ENCODE measurements at regions not wholly inside any gene's neighbourhood (a gene's known extent, or its start where the extent isn't known, plus 50 kb on each side); places are given as distances from the start of the nearest gene placed in this dataset.

- Histone ChIP-seq H2AFZ (ENCODE audit: low read length) (no peak overlapping the region), H4K20me1 (ENCODE audit: low read length) (no peaks in the 10 kb centered on the region), H3K4me3 (ENCODE audit: low read length) (no peak overlapping the region), H3K9me2 (replicated peaks; ENCODE audit: low read length) (no peaks in the 10 kb centered on the region), H3K4me1 (ENCODE audit: insufficient read depth, low read length) (no peaks in the 10 kb centered on the region), H3K9ac (ENCODE audit: low read length) (no peak overlapping the region), H3K9me3 (ENCODE audit: low read length) (no peaks in the 10 kb centered on the region), H3K27ac (ENCODE audit: low read length) (no peak overlapping the region), H3K36me3 (ENCODE audit: low read depth, low read length) (no peaks in the 10 kb centered on the region), H3K79me2 (ENCODE audit: low read length) (no peaks in the 10 kb centered on the region), H3K4me2 (ENCODE audit: low read length) (no peak overlapping the region), H3F3A (ENCODE audit: low read length, unreplicated experiment) (no peaks in the 10 kb centered on the region), H3K27me3 (ENCODE audit: low read length) (peaks cover 3% of the 10 kb centered on the region; the same call in 1 of the 2 replicates)
- no TSS peak for BruUV-seq (replicated peaks)
- intact Hi-C loops (cut with micrococcal nuclease): no loop called here
- DNase-seq (no peak), ATAC-seq (no peak)
- TF ChIP-seq EZH2 (IDR thresholded peaks at IDR 0.05; ENCODE audit: low read length, unreplicated experiment) (no peak), EZH2phosphoT487 (IDR thresholded peaks at IDR 0.05; ENCODE audit: borderline replicate concordance, low read length) (no peak), CTCF (conservative IDR thresholded peaks at IDR 0.05; ENCODE audit: low read depth, low read length) (no peak)
- CTCF ChIA-PET: no interaction called here
- POLR2A ChIA-PET (ENCODE audit: unreplicated experiment): no interaction called here
These were observed 919.1 kb downstream of the BRD1 start for GRCh38 chr22:48908547-48908946.

GRCh38 chr22:48907591-48907990, 920.1 kb downstream of the BRD1 start:
- H3K79me2 ChIP-seq (ENCODE audit: low read length): no peaks in the 10 kb centered on the region
- no peak overlapping the region for H3K27ac ChIP-seq (ENCODE audit: low read length)
- peaks cover 3% of the 10 kb centered on the region; the same call in 1 of the 2 replicates for H3K27me3 ChIP-seq (ENCODE audit: low read length)
- no peaks in the 10 kb centered on the region for H3K9me2 ChIP-seq (replicated peaks; ENCODE audit: low read length)
- no peak overlapping the region for H3K9ac ChIP-seq (ENCODE audit: low read length)
- no peaks in the 10 kb centered on the region for H3K36me3 ChIP-seq (ENCODE audit: low read depth, low read length)
- intact Hi-C loops (cut with micrococcal nuclease): no loop called here
- no TSS peak for BruUV-seq (replicated peaks)
- CTCF ChIA-PET: no interaction called here
- POLR2A ChIA-PET (ENCODE audit: unreplicated experiment): no interaction called here
- no peak overlapping the region for H2AFZ ChIP-seq (ENCODE audit: low read length)
- TF ChIP-seq EZH2phosphoT487 (IDR thresholded peaks at IDR 0.05; ENCODE audit: borderline replicate concordance, low read length): no peak
- no peak for TF ChIP-seq EZH2 (IDR thresholded peaks at IDR 0.05; ENCODE audit: low read length, unreplicated experiment)
- TF ChIP-seq CTCF (conservative IDR thresholded peaks at IDR 0.05; ENCODE audit: low read depth, low read length): no peak
- H3K4me2 ChIP-seq (ENCODE audit: low read length): no peak overlapping the region
- no peak overlapping the region for H3K4me3 ChIP-seq (ENCODE audit: low read length)
- ATAC-seq (no peak), DNase-seq (no peak)
- no peaks in the 10 kb centered on the region for H3K9me3 ChIP-seq (ENCODE audit: low read length)
- no peaks in the 10 kb centered on the region for H3K4me1 ChIP-seq (ENCODE audit: insufficient read depth, low read length)
- H3F3A ChIP-seq (ENCODE audit: low read length, unreplicated experiment): no peaks in the 10 kb centered on the region
- no peaks in the 10 kb centered on the region for H4K20me1 ChIP-seq (ENCODE audit: low read length)

- no peak overlapping the region for H2AFZ ChIP-seq (ENCODE audit: low read length)
- no peak for TF ChIP-seq CTCF (conservative IDR thresholded peaks at IDR 0.05; ENCODE audit: low read depth, low read length)
- no peak for TF ChIP-seq EZH2 (IDR thresholded peaks at IDR 0.05; ENCODE audit: low read length, unreplicated experiment)
- no peak for TF ChIP-seq EZH2phosphoT487 (IDR thresholded peaks at IDR 0.05; ENCODE audit: borderline replicate concordance, low read length)
- H3K27me3 ChIP-seq (ENCODE audit: low read length): peaks cover 3% of the 10 kb centered on the region; the same call in 1 of the 2 replicates
- no peaks in the 10 kb centered on the region for H3K4me1 ChIP-seq (ENCODE audit: insufficient read depth, low read length)
- H3F3A ChIP-seq (ENCODE audit: low read length, unreplicated experiment): no peaks in the 10 kb centered on the region
- POLR2A ChIA-PET (ENCODE audit: unreplicated experiment): no interaction called here
- no TSS peak for BruUV-seq (replicated peaks)
- H3K4me2 ChIP-seq (ENCODE audit: low read length): no peak overlapping the region
- no peaks in the 10 kb centered on the region for H3K9me3 ChIP-seq (ENCODE audit: low read length)
- no peak overlapping the region for H3K27ac ChIP-seq (ENCODE audit: low read length)
- intact Hi-C loops (cut with micrococcal nuclease): no loop called here
- DNase-seq (no peak), ATAC-seq (no peak)
- CTCF ChIA-PET: no interaction called here
- no peak overlapping the region for H3K4me3 ChIP-seq (ENCODE audit: low read length)
- H3K9ac ChIP-seq (ENCODE audit: low read length): no peak overlapping the region
- H3K9me2 ChIP-seq (replicated peaks; ENCODE audit: low read length): no peaks in the 10 kb centered on the region
- no peaks in the 10 kb centered on the region for H3K36me3 ChIP-seq (ENCODE audit: low read depth, low read length)
- H3K79me2 ChIP-seq (ENCODE audit: low read length): no peaks in the 10 kb centered on the region
- no peaks in the 10 kb centered on the region for H4K20me1 ChIP-seq (ENCODE audit: low read length)
These were observed 921.3 kb downstream of the BRD1 start for GRCh38 chr22:48906216-48906835.

Measured in PC-3 (cell line).